MM.1S (cell line): ENCODE measurements at regions not wholly inside any gene's neighbourhood (a gene's known extent, or its start where the extent isn't known, plus 50 kb on each side); places are given as distances from the start of the nearest gene placed in this dataset.

ENCODE experiments used
- DNase-seq: peaks from one replicate; pipeline ENCODE4 v3.0.0-alpha.2; 2015
- H2AFZ ChIP-seq: fragments of 300-600 bp; sonication (generic); 2 replicates; pipeline ENCODE4 v1.6.0; 2016; ENCODE audit warnings: antibody characterized with exemption, low read length
- H3F3A ChIP-seq: fragments of 300-600 bp; sonication (generic); 2 replicates; pipeline ENCODE4 v1.6.1; 2016; ENCODE audit warnings: mild to moderate bottlenecking, antibody characterized with exemption, low read length, moderate library complexity, mixed read lengths; ENCODE audit not compliant: insufficient read depth
- H3K27ac ChIP-seq: fragments of 300-600 bp; sonication (generic); 2 replicates; pipeline ENCODE4 v1.5.1; 2016; ENCODE audit warnings: mild to moderate bottlenecking, low read length
- H3K27me3 ChIP-seq: fragments of 300-600 bp; sonication (generic); replicated peaks from 2 replicates; pipeline ENCODE4 v1.6.0; 2016; ENCODE audit warnings: low read length; ENCODE audit not compliant: insufficient read depth
- H3K36me3 ChIP-seq: fragments of 300-600 bp; sonication (generic); replicated peaks from 2 replicates; pipeline ENCODE4 v1.6.1; 2016; ENCODE audit warnings: mild to moderate bottlenecking, low read length, mixed read lengths; ENCODE audit not compliant: insufficient read depth
- H3K4me1 ChIP-seq: fragments of 300-600 bp; sonication (generic); 2 replicates; pipeline ENCODE4 v1.6.1; 2016; ENCODE audit warnings: low read length, mixed read lengths
- H3K4me2 ChIP-seq: fragments of 300-600 bp; sonication (generic); 2 replicates; pipeline ENCODE4 v1.6.0; 2016; ENCODE audit warnings: low read depth, low read length
- H3K4me3 ChIP-seq: fragments of 300-600 bp; sonication (generic); 2 replicates; pipeline ENCODE4 v1.5.1; 2016; ENCODE audit warnings: low read length, mixed read lengths
- H3K79me2 ChIP-seq: fragments of 300-600 bp; sonication (generic); 2 replicates; pipeline ENCODE4 v1.6.1; 2016; ENCODE audit warnings: mixed run types, low read length, mixed read lengths
- H3K9ac ChIP-seq: fragments of 300-600 bp; sonication (generic); 2 replicates; pipeline ENCODE4 v1.6.1; 2016; ENCODE audit warnings: low read length, mixed read lengths
- H3K9me2 ChIP-seq: fragments of 300-600 bp; sonication (generic); replicated peaks from 2 replicates; pipeline ENCODE4 v1.6.1; 2016; ENCODE audit warnings: mild to moderate bottlenecking, low read length, mixed read lengths; ENCODE audit not compliant: insufficient read depth
- H3K9me3 ChIP-seq: fragments of 300-600 bp; sonication (generic); replicated peaks from 2 replicates; pipeline ENCODE4 v1.6.1; 2016; ENCODE audit warnings: mild to moderate bottlenecking, low read length, mixed read lengths; ENCODE audit not compliant: insufficient read depth
- H4K20me1 ChIP-seq: fragments of 300-600 bp; sonication (generic); 2 replicates; pipeline ENCODE4 v1.6.1; 2016; ENCODE audit warnings: mild to moderate bottlenecking, low read length, moderate library complexity, mixed read lengths; ENCODE audit not compliant: insufficient read depth
- EZH2 ChIP-seq: fragments of 300-600 bp; sonication (generic); optimal IDR thresholded peaks from 2 replicates; pipeline ENCODE3; 2017; ENCODE audit warnings: low read depth, mild to moderate bottlenecking, antibody characterized with exemption, low read length, mixed read lengths
- EZH2phosphoT487 ChIP-seq: fragments of 300-600 bp; sonication (generic); IDR thresholded peaks from 2 replicates; pipeline ENCODE4 v1.6.1; 2018; ENCODE audit warnings: antibody characterized with exemption, low read length
- TF ChIP-seq, protein P1 (sequence below): fragments of 300-600 bp; sonication (generic); IDR thresholded peaks from 2 replicates; pipeline ENCODE4 v1.5.1; 2016; ENCODE audit warnings: antibody characterized with exemption, low read length, mixed read lengths

DNA sequence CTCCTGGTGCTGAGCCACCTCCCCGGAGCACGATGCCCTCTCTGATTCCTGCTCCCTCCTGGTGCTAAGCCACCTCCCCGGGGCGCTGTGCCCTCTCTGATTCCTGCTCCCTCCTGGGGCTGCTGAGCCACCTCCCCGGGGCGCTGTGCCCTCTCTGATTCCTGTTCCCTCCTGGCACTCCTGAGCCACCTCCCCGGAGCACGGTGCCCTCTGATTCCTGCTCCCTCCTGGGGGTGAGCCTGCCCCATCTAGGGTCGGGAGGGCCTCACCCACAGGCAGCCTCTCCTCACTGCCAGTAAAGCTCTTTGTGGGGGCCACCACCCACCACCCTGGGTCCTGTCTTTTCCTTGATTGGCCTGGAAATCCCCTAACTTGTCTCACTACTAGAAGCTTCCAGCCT is 327.6 kb upstream of the SFSWAP start:
- DNase-seq, result no peak
- H3K9me3 ChIP-seq, result no peaks in the 10 kb centered on the region
- no peaks in the 10 kb centered on the region for H3K4me1 ChIP-seq
- H3K27ac ChIP-seq, result no peak overlapping the region
- no peaks in the 10 kb centered on the region for H3K9me2 ChIP-seq
- H2AFZ ChIP-seq, result no peak overlapping the region
- no peak overlapping the region for H3K4me3 ChIP-seq
- peaks cover 15% of the 10 kb centered on the region for H3K27me3 ChIP-seq
- TF ChIP-seq EZH2 (no peak), EZH2phosphoT487 (no peak)
- TF ChIP-seq, protein P1, sequence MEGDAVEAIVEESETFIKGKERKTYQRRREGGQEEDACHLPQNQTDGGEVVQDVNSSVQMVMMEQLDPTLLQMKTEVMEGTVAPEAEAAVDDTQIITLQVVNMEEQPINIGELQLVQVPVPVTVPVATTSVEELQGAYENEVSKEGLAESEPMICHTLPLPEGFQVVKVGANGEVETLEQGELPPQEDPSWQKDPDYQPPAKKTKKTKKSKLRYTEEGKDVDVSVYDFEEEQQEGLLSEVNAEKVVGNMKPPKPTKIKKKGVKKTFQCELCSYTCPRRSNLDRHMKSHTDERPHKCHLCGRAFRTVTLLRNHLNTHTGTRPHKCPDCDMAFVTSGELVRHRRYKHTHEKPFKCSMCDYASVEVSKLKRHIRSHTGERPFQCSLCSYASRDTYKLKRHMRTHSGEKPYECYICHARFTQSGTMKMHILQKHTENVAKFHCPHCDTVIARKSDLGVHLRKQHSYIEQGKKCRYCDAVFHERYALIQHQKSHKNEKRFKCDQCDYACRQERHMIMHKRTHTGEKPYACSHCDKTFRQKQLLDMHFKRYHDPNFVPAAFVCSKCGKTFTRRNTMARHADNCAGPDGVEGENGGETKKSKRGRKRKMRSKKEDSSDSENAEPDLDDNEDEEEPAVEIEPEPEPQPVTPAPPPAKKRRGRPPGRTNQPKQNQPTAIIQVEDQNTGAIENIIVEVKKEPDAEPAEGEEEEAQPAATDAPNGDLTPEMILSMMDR, result no peak
- H3K79me2 ChIP-seq, result no peaks in the 10 kb centered on the region
- no peak overlapping the region for H3K9ac ChIP-seq
- no peaks in the 10 kb centered on the region for H4K20me1 ChIP-seq
- no peak overlapping the region for H3K4me2 ChIP-seq
- no peaks in the 10 kb centered on the region for H3K36me3 ChIP-seq
- H3F3A ChIP-seq, result no peaks in the 10 kb centered on the region

DNA sequence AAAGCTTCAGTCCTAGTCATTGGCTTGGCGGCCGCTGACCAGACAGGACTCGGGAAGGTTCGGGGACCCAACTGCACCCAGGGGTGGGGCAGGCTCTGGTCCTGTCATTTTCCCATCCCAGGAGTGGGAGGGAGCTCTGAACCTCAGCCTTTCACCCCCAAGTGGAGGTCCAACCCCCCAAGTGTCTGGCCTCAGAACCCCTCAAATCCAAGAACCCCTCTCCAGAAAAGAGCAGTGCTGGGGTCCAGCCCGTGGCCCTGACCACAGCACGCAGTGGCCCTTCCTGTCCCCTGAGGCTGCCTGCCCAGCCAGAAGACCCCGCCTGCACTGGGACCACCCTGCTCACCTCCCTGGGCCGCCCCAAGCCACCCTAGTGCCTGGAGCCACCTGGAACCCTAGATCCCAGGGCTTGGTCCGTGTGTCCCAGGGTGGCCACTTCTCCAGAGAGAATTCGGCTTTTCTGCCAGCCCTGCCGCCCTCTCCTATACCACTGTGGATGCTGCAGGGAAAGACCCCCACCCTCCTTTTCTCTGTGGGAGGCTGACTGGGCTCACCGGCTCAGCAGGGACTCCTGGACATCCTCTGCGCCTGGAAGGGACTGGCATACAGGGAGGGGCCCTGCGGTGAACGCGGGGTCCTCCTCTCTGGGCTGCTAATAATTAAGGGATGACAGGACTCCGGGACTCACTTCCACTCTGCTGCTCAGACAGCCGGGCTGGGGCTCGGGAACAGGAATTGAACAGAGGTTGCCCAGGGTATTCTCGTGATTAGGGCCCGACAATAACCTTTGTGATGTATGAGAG is 326.9 kb upstream of the SFSWAP start:
- H2AFZ ChIP-seq, result no peak overlapping the region
- H3K4me2 ChIP-seq, result no peak overlapping the region
- TF ChIP-seq EZH2, result no peak
- no peak for TF ChIP-seq EZH2phosphoT487
- TF ChIP-seq, protein P1, result no peak
- DNase-seq, result no peak
- no peaks in the 10 kb centered on the region for H3K79me2 ChIP-seq
- peaks cover 12% of the 10 kb centered on the region for H3K27me3 ChIP-seq
- no peak overlapping the region for H3K4me3 ChIP-seq
- H3K36me3 ChIP-seq, result no peaks in the 10 kb centered on the region
- no peaks in the 10 kb centered on the region for H3K9me3 ChIP-seq
- H3K9ac ChIP-seq, result no peak overlapping the region
- no peaks in the 10 kb centered on the region for H3K9me2 ChIP-seq
- no peaks in the 10 kb centered on the region for H4K20me1 ChIP-seq
- H3F3A ChIP-seq, result no peaks in the 10 kb centered on the region
- no peaks in the 10 kb centered on the region for H3K4me1 ChIP-seq
- H3K27ac ChIP-seq, result no peak overlapping the region

DNA sequence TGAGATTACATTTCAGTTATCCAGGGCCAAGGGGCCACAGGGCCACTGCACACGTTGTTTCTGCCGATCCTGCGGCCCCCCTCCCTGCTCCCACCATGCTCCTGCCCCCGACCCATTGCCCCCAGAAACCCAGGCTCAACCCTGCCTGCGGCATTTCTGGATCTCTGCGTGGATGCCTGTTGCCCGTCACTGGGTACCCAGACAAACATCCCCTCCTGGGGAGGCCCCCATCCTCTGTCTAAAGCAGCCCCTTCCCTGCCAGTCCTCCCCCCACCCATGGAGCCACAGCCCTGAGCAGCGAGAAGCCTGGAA is 326.4 kb upstream of the SFSWAP start:
- TF ChIP-seq EZH2, result no peak
- Histone ChIP-seq H3K4me3 (no peak overlapping the region), H3K9me3 (no peaks in the 10 kb centered on the region), H3K79me2 (no peaks in the 10 kb centered on the region), H2AFZ (no peak overlapping the region), H4K20me1 (no peaks in the 10 kb centered on the region), H3F3A (no peaks in the 10 kb centered on the region), H3K9me2 (no peaks in the 10 kb centered on the region), H3K4me1 (no peaks in the 10 kb centered on the region), H3K36me3 (no peaks in the 10 kb centered on the region), H3K27me3 (peaks cover 8% of the 10 kb centered on the region; the same call in 1 of the 2 replicates), H3K4me2 (no peak overlapping the region), H3K27ac (no peak overlapping the region), H3K9ac (no peak overlapping the region)
- no peak for DNase-seq
